Spleen (tissue), 11 donors: ENCODE measurements at regions not wholly inside any gene's neighbourhood (a gene's known extent, or its start where the extent isn't known, plus 50 kb on each side); places are given as distances from the start of the nearest gene placed in this dataset.

Source experiments
- DNase-seq: peaks from one replicate; pipeline ENCODE4 v3.0.0-alpha.2; 2020
- H3K27ac ChIP-seq, 8 donors: fragments of 200-600 bp; sonication (generic) in 7 of 8; 1 replicate in 4 of 8; 2 replicates in 4 of 8; pipeline versions ENCODE4 v1.5.0 to v1.8.0; 2016 to 2021; ENCODE audit warnings: inconsistent platforms in 4 of 8, mild to moderate bottlenecking in 4 of 8, moderate library complexity in 1 of 8
- H3K27me3 ChIP-seq, 7 donors: fragments of 200-600 bp; sonication (generic) in 6 of 7; replicated peaks in 1 of 7; 1 replicate in 4 of 7; 2 replicates in 3 of 7; pipeline versions ENCODE4 v1.5.0 to v1.8.0; 2016 to 2021; ENCODE audit warnings: inconsistent platforms in 3 of 7, mild to moderate bottlenecking in 1 of 7
- H3K36me3 ChIP-seq, 6 donors: fragments of 200-600 bp; sonication (generic) in 5 of 6; 1 replicate in 4 of 6; 2 replicates in 2 of 6; pipeline versions ENCODE4 v1.5.0 to v1.8.0; 2016 to 2021; ENCODE audit warnings: inconsistent platforms in 2 of 6
- H3K4me1 ChIP-seq, 6 donors: fragments of 200-600 bp; sonication (generic) in 5 of 6; 1 replicate in 3 of 6; 2 replicates in 3 of 6; pipeline versions ENCODE4 v1.5.0 to v1.8.0; 2016 to 2021; ENCODE audit warnings: inconsistent platforms in 3 of 6
- H3K4me3 ChIP-seq, 8 donors: fragments of 200-600 bp; sonication (generic) in 7 of 8; 1 replicate in 4 of 8; 2 replicates in 4 of 8; pipeline versions ENCODE4 v1.5.0 to v1.8.0; 2016 to 2021; ENCODE audit warnings: inconsistent platforms in 4 of 8, mild to moderate bottlenecking in 4 of 8, moderate library complexity in 2 of 8
- H3K9me3 ChIP-seq, 8 donors: fragments of 200-600 bp; sonication (generic) in 7 of 8; 1 replicate in 4 of 8; 2 replicates in 4 of 8; pipeline versions ENCODE4 v1.5.0 to v1.8.0; 2016 to 2021; ENCODE audit warnings: inconsistent platforms in 4 of 8
- POLR2A ChIP-seq, 3 donors: fragments of 450-650 bp; IDR thresholded peaks; one replicate each; pipeline ENCODE4 v1.5.1; 2017; ENCODE audit warnings: antibody characterized with exemption in 3 of 3, mild to moderate bottlenecking in 1 of 3
- POLR2AphosphoS5 ChIP-seq, 3 donors: sonication (generic); formaldehyde crosslinking; IDR thresholded peaks; one replicate each; pipeline ENCODE4 v1.5.1; 2017; ENCODE audit warnings: antibody characterized with exemption in 3 of 3
- WGBS, 5 donors: extraction: QIAGEN DNeasy Blood & Tissue Kit in 3 of 5; methylation state at CpG; one replicate each; pipeline versions ENCODE4 v1.1.5 to v1.1.7; 2013 to 2018; 5-methylcytosine and 5-hydroxymethylcytosine counted together
- intact Hi-C: fragments of 100-400 bp; cut with DNase I; formaldehyde crosslinking; loops from one replicate; pipeline ENCODE4 v1.15.0; 2023; ENCODE audit warnings: low total_unique reads
- TF ChIP-seq, protein P1 (sequence below), 11 experiments: fragments of 200-600 bp in 7 of 11; fragments of 450-650 bp in 4 of 11; sonication (generic) in 4 of 11; IDR thresholded peaks in 8 of 11; conservative IDR thresholded peaks in 3 of 11; 1 replicate in 7 of 11; 2 replicates in 4 of 11; pipeline versions ENCODE4 v1.4.0 to v1.8.0; 2016 to 2021; ENCODE audit warnings: antibody characterized with exemption in 11 of 11, inconsistent platforms in 4 of 11, mild to moderate bottlenecking in 1 of 11
- donor health status: healthy with polysubstance abuse.
- donor health status: DM: no; HTN: no; CAD: no; lungs with moderate emphysema.
- donor health status: DM: no; HTN: no; CAD: no.
- donor health status: Bipolar disorder and iron deficiency.
- donor health status: healthy.
- donor health status: DM: no; HTN: no; CAD: no.
- donor health status: DM: yes; HTN: yes; CAD: no.

DNA sequence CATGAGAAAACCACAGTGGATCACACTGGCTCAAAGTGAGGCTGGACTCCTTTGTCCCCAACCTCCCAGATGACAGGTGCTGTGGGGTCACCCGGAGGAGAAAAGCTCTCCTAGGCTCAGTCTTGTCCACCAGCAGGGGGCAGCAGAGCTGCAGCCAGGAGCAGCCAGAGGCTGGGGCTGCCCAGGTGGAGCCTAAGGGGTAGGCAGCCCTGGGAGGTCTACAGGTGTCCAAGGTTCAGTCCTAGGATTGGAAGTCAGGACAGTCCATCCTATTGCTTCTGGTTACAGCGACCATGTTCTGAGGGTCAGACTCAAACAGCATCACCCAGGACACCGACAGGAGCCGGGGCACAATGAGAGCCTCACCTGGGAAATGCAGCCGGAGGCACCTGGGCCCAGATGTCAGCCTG lies 77.6 kb upstream of the IGLL5 start:
- H3K4me3 ChIP-seq = no peak overlapping the region
- peaks cover 0 to 16% (median 8%) of the 10 kb centered on the region in 6 donors for H3K4me1 ChIP-seq
- TF ChIP-seq, protein P1, sequence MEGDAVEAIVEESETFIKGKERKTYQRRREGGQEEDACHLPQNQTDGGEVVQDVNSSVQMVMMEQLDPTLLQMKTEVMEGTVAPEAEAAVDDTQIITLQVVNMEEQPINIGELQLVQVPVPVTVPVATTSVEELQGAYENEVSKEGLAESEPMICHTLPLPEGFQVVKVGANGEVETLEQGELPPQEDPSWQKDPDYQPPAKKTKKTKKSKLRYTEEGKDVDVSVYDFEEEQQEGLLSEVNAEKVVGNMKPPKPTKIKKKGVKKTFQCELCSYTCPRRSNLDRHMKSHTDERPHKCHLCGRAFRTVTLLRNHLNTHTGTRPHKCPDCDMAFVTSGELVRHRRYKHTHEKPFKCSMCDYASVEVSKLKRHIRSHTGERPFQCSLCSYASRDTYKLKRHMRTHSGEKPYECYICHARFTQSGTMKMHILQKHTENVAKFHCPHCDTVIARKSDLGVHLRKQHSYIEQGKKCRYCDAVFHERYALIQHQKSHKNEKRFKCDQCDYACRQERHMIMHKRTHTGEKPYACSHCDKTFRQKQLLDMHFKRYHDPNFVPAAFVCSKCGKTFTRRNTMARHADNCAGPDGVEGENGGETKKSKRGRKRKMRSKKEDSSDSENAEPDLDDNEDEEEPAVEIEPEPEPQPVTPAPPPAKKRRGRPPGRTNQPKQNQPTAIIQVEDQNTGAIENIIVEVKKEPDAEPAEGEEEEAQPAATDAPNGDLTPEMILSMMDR (IDR thresholded peaks at IDR 0.05 in 8 of 11, conservative IDR thresholded peaks at IDR 0.05 in 3 of 11) = peak; percentile 13 to 84 (median 64)
- TF ChIP-seq POLR2A (IDR thresholded peaks at IDR 0.05) = no peak
- intact Hi-C loops = loop anchor here (10.0 kb wide), 1 partner anchor 75 kb away; the partner anchor contains the start of gene IGLL5
- no peaks in the 10 kb centered on the region for H3K9me3 ChIP-seq
- peaks cover 0 to 7% (median 0%) of the 10 kb centered on the region in 7 donors for H3K27me3 ChIP-seq
- DNase-seq = peak; percentile 93
- peak overlapping the region in 2 of 8 donors; percentile 23 to 38 for H3K27ac ChIP-seq
- no peaks in the 10 kb centered on the region for H3K36me3 ChIP-seq
- WGBS, 5 donors = 57 to 81% (median 67%) methylated on average over 3 to 5 of the region's 5 CpGs

DNA sequence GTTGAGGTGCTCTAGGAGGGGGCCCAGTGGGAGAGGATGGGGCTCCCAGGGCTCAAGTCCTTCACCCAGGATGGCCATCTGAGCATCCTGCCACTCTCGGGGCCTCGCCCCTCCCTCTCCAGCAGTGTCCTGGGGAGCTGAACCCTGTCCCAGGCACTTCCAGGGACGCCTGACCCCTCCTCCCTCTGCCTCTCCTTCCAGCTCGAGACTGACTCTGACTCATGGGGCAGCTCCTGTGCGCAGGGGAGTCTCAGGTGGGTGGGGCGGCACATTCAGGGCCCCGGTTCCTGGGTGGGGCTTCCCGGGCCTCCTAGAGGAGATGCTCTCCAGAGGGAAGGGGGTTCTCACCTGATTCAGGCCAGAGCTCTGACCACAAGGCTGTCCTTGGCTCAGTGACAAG lies 77.1 kb upstream of the IGLL5 start:
- peak; percentile 74 for DNase-seq
- H3K36me3 ChIP-seq = no peaks in the 10 kb centered on the region
- TF ChIP-seq, protein P1 (IDR thresholded peaks at IDR 0.05 in 8 of 11, conservative IDR thresholded peaks at IDR 0.05 in 3 of 11) = no peak
- TF ChIP-seq POLR2A (IDR thresholded peaks at IDR 0.05) = no peak
- TF ChIP-seq POLR2AphosphoS5 (IDR thresholded peaks at IDR 0.05) = no peak
- H3K27ac ChIP-seq = peak overlapping the region in 2 of 8 donors; percentile 23 to 38
- no peaks in the 10 kb centered on the region for H3K9me3 ChIP-seq
- no peak overlapping the region for H3K4me3 ChIP-seq
- intact Hi-C loops = loop anchor here (10.0 kb wide), 1 partner anchor 74 kb away; the partner anchor contains the start of gene IGLL5
- WGBS, 5 donors = 71 to 80% (median 75%) methylated on average over 8 of the region's 8 CpGs
- H3K27me3 ChIP-seq = peaks cover 0 to 7% (median 0%) of the 10 kb centered on the region in 7 donors
- H3K4me1 ChIP-seq = peaks cover 0 to 20% (median 11%) of the 10 kb centered on the region in 6 donors

DNA sequence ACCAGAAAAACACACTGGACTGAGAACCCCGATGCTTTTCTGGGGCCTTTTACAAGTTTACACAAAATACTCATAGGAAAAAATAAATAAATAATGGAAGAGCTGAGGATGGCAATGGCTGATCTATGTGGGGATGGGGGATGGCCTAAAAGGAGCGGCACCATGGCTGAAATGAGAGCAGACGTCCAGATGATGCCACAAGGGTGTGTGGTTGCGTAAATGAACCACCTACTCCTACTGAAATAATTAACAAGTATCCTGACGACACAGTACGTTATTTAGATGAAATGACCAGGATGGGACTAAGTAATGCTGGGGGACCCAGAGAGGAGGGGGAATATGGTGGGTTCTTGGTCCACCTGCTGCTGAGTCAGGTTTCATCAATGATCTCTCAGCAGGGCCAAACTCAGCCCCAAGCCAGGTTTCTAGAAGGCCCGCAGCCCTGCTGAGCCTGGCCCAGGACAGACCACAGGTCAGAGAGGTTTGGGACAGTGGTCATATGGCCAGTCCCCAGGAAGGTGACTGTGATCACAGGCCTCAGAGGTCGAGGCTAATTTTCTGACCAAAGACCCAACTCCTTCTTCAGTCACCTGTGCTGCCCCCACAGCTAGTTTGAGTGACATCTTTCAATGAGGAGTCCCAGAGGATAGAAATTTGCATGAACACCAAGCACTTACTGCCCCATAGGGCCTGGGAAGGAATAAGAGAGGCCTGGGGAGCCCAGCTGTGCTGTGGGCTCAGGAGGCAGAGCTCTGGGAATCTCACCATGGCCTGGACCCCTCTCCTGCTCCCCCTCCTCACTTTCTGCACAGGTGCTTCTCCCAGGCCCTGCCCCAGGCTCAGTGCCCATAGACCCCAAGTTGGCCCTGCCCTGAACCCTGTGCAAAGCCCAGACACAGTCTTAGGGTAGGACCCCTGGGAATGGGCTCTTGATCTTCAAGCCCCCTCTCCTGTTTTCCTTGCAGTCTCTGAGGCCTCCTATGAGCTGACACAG lies 76.3 kb upstream of the IGLL5 start:
- WGBS, 5 donors = 67 to 85% (median 80%) methylated on average over 8 of the region's 8 CpGs
- peak; percentile 51 for DNase-seq

More for the DNA sequence above, 76.3 kb upstream of the IGLL5 start:
- Histone ChIP-seq H3K4me1 (peaks cover 0 to 28% (median 19%) of the 10 kb centered on the region in 6 donors), H3K9me3 (no peaks in the 10 kb centered on the region), H3K27me3 (peaks cover 0 to 6% (median 0%) of the 10 kb centered on the region in 7 donors), H3K27ac (peak overlapping the region in 1 of 8 donors; percentile 23), H3K4me3 (no peak overlapping the region), H3K36me3 (no peaks in the 10 kb centered on the region)
- intact Hi-C loops = loop anchor here (10.0 kb wide), 1 partner anchor 73 kb away; the partner anchor contains the start of gene IGLL5
- TF ChIP-seq, protein P1 (IDR thresholded peaks at IDR 0.05 in 8 of 11, conservative IDR thresholded peaks at IDR 0.05 in 3 of 11) = no peak
- TF ChIP-seq POLR2A (IDR thresholded peaks at IDR 0.05) = no peak
- TF ChIP-seq POLR2AphosphoS5 (IDR thresholded peaks at IDR 0.05) = no peak
